Testis (tissue), 2 donors: ENCODE measurements at regions not wholly inside any gene's neighbourhood (a gene's known extent, or its start where the extent isn't known, plus 50 kb on each side); places are given as distances from the start of the nearest gene placed in this dataset.

Source experiments
- CTCF ChIP-seq, 3 experiments: fragments of 450-650 bp in 2 of 3; fragments of 200-600 bp in 1 of 3; sonication (generic) in 1 of 3; IDR thresholded peaks; one replicate each; pipeline ENCODE4 v1.5.1; 2016 to 2019; ENCODE audit warnings: antibody characterized with exemption in 3 of 3, mild to moderate bottlenecking in 2 of 3, moderate library complexity in 1 of 3
- POLR2A ChIP-seq: fragments of 450-650 bp; IDR thresholded peaks from one replicate; pipeline ENCODE4 v1.6.1; 2017; ENCODE audit warnings: antibody characterized with exemption, mild to moderate bottlenecking, moderate library complexity

GRCh38 chr18:28411806-28412205 is 234.9 kb upstream of the CDH2 start:
- TF ChIP-seq CTCF (IDR thresholded peaks at IDR 0.05), result no peak
- no peak for TF ChIP-seq POLR2A
